Putamen (tissue), 1 donor: ENCODE measurements at regions not wholly inside any gene's neighbourhood (a gene's known extent, or its start where the extent isn't known, plus 50 kb on each side); places are given as distances from the start of the nearest gene placed in this dataset.

ENCODE experiments used
- DNase-seq: peaks from one replicate; pipeline ENCODE4 v3.0.0-alpha.2; 2016; ENCODE audit warnings: low spot score

DNA sequence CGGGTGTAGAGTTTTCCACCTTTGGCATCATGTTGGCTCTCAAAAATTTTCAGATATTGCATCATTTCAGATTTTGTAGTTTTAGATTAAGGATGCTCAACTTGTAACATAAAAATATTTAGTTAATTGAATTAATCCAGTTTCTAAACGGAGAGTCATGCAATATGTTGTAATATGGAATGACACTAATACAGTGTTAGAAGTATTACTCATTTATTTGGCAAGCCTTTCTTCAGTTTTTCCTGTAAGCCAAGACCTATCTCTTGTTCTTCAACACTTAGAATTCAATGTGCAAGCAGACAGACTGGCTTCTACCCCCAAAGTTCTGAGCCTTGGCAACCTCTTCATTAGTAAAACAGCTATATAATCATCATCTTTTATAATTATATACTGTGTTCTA lies 985.0 kb upstream of the GOT2 start:
- no peak for DNase-seq

DNA sequence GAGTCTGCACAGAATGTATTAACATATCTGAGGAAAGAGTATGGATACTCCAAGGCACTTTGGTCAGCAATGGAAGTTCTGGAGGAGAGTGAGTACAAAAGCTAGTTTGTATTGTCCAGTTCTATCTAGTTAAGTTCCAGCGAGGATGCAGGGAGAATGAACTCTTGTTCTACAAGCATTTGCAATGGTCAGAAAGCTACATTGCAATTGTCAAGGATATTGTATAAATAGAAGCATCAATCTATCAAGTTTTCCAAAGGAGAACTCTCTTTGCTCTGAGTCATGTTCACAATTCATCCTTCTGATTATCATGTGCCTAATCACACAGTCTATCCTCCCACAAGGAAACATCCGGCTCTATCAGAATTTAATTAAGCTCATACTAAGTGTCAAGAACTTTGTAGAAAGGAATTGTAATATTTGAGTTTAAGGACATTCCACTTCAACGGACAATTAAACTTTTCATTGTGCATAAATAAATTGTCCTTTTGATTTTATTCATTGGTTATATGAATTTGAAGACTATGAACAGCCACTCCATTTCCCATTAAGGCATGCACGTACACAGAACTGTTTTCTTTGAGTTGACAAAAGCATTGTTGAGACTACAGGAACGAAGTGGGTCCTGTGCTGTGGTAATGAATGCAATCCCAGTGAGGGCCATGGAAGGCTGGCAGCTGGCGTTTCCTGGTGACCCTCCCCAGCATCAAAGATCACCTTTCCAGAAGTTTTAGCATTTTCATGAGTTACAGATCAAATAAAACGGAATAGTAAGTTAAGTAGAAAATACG lies 973.5 kb upstream of the GOT2 start:
- no peak for DNase-seq

DNA sequence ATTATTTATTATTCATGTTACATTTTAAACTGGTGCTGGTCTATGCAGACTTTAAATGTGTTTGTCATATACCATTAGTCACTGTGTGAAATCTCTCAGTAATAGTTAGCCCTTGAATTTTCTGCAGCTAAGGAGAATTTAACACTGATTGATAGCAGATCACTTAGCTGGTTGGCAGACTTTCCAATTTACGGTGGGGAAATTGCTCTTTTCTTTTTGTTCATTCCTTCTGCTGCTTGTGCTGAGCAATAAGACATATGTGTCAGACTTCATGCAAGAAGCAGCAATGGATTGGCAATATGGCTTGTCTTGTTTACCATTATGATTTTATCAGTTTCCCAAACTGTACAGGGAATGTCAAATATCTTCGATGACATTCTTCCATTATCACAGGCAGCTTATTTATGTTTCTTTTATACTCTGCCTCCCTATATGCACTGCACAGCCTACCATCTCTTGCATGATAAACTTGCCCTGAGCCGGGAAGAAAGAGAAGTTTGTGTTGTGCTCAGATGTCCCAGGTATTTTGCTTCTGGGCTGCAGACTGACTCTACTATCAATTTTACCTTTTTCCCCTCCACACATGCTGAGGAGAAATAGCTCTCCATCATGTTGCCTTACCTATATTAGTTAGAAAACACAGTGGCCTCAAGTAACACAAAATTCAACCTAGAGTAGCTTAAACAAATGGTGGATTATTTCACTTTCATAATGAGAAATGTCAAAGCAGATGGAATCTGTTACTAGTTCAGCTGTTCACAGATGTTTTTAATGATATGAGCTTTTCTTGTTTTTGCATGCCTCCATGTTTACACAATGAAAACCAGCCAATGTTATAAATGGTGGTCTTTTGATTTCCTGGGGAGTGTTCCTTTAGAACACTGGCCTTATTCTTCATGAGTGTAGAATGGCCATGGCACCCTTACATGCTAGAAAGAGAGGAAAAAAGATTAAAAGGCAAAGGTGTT lies 968.1 kb upstream of the GOT2 start:
- DNase-seq, result no peak

DNA sequence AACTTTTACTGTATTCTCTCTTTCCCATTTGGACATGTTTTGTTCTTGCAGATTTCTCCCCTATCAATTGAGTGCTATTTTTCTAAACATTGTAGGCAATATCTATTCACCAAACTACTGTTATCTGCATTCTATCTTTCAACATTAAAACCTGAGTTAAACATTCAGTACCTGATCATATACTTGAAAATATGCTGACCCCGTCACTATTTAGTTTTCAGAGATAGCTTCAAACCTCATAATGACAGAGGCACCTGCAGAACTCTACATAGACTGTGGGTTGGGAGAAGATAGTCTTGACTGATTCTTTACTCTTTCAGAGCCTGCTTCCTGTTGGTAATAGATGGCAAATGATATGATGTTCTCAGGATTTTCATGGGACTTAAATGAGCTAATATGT lies 965.7 kb upstream of the GOT2 start:
- DNase-seq, result no peak

DNA sequence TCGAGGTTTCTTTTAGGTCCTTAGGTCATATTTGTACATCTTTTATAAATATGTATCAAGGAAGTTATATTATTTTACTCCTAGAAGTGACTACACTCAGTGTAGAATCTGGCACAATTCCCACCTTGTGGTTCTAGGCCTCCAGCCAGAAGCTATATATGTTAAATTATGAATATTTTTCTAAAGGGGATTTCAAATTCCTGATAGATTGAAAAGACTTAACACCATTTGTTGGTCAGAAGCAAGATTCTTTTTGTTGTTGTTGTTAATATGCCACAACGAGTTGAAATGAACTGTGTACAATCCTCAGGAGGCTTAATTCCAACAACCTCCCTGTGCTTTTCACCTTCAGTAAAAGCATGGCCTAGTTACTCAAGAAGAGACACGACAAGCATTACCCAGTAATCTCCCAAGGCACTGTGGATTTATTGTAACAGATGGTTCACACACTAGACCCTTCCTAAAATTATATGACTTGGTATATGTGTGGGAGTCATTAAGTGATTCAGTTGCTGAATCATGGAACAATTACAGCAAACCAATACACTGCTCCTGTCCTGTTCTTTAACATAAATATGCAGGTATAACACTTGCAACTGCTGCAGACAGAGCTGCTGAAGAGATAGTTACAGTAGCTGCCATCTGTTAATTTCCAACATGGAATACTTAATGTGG lies 964.4 kb upstream of the GOT2 start:
- DNase-seq, result no peak

DNA sequence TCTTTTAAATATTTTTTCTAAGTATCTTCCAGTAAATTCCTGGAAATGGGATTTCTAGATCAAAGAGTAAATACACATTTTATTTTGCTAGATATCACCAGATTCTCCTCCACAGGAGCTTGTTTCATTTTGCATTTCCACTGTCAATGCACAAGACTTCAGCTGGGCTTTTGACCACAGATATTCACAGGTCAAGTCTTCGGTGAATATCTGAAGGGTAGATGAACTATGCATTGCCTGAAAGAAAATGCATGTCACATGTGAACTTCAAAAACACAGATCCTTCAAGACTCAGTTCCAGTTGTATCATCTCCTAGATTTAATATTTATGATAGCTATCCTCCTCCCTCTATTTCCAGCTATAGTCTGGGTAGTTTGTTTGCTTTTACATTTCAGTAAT lies 963.6 kb upstream of the GOT2 start:
- no peak for DNase-seq

DNA sequence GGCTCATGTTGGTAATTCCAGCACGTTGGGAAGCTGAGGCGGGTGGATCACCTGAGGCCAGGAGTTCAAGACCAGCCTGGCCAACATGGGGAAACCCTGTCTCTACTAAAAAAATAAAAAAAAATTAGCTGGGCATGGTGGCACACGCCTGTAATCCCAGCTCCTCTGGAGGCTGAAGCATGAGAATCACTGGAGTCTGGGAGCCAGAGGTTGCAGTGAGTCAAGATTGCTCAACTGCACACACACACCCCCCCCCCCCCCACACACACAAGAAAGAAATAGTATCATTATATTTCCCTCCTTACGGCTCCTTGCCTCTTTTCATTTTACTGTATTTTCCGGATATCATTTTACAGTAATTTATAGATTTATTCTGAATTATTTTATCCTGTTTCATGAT lies 963.1 kb upstream of the GOT2 start:
- DNase-seq, result no peak

DNA sequence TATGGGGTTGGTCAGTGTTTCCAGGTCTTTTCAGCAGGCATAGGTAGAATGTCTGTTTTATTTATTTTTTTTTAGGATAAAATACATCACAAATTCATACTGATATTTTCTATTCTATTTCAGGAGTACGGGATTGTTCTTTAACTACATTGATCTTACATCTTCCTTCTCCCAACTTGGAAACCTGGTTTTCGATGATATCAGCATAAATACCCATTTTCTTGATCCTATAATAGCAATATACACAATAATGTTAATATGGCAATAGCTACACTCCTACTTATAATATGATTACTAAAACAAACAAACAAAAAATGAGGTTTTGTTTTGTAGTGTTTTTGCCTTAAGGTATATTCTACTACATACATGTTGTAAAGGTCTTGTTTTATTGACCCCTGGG lies 962.4 kb upstream of the GOT2 start:
- no peak for DNase-seq

DNA sequence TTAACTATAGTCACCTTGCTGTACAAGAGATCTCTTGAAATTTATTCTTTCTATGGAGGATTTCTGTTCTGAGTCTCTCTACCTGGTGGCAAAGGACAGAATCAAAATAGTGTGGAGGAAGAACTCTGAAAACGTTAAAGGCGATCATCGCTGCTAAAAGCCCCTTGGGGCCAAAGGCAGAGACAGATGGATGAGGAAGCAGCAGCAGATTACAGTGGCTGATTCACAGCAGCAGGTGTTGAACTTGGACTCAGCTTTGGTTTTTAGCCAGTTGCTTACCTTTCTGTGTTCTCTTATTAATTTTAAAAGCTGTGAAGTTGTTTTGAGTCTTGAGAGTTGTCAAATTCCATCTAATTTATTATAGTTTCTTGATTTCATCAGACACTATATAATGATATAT lies 956.1 kb upstream of the GOT2 start:
- DNase-seq, result no peak

DNA sequence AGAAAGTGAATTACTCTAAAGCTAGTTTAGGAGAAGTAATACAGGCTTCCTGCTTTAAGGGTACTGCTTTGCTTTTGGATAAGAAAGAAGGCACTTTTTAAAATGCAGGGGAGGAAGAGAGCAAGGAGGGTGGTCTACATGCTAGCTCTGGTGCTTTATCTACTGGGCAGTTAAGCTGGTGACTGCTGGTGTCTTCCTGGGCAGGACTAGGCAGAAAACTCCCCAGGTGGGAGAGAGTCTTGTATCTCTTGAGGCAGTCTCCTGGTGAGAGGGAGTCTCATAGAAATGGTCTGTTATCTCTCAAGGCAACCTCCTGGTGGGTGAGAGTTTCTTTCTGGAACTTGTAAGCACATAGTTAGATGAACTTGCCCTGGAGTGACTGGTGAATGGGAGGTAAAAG lies 953.9 kb upstream of the GOT2 start:
- DNase-seq, result no peak

DNA sequence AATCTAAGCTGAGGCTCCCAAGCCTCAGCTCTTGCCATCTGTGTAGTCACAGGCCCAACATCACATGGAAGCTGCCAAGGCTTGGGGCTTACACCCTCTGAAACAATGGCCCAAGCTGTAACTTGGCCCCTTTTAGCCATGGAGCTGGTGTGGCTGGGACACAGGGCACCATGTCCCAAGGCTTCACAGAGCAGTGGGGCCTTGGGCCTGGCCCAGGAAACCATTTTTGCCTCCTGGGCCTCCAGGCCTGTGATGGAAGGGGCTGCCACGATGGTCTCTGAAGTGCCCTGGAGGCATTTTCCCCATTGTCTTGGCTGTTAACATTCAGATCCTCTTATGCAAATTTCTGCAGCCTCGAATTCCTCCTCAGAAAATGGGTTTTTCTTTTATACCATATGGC lies 952.3 kb upstream of the GOT2 start:
- no peak for DNase-seq

DNA sequence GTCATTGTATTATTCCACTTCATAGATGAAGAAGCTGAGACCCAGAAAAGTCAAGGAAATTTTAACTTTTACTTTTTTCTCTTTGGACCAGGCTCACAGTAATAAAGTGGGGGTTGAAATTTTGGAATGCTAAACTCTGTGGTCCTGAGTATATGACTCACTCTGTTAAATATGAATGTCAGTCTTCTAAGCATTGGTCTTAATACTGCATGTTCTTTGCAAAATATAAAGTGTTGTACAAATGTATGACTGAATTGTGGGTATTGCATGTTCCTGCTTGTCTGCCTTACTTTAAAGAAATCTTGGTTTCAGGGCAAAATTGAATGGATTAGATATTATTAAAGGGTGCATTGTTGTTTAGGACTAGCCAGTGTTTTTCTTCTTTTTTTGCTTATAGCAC lies 950.8 kb upstream of the GOT2 start:
- no peak for DNase-seq

DNA sequence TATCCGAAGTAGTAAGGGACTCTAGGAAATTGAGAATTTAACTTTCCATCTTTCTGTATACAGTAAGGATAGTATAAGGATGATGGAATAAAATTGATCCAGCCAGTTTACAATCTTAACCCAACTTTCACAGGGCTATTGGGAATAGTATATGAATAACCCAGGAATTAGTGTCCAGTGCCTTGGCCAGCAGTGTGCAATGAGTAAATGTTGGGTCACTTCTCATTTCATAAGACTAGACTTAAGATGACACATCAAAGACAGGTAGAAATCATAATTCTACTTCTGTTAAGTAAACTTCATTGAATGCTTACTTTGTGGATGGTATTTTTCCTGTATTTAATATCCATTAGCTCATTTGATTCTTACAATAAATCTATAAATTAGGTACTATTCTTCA lies 949.6 kb upstream of the GOT2 start:
- no peak for DNase-seq

DNA sequence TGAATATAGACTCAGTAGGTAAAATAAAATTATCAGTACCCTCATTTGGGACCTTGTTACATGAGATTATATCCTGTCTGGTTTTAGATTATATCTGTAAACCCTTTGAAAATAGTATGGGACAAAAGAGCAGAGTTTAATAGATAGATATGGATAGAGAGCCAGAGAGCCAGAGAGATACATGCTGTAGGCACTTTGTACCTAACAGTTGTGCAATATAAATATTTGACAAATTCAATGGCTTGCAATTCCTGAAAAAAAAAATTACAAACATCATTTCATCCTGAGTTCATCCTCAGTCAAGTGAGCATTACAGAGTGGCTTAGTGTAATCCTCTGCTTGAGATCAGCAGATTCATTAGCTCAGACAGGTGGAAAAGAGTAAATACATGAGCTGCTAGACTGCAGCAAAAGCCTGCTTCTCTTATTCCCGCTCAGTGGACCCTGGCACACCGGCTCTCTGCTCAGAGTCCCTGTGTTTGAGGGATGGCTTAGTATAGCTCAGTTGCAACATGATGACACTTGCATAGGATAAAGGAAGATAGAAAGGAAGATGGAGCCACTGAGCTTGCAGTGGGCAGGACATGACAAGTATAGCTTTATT lies 931.6 kb upstream of the GOT2 start:
- DNase-seq, result no peak

DNA sequence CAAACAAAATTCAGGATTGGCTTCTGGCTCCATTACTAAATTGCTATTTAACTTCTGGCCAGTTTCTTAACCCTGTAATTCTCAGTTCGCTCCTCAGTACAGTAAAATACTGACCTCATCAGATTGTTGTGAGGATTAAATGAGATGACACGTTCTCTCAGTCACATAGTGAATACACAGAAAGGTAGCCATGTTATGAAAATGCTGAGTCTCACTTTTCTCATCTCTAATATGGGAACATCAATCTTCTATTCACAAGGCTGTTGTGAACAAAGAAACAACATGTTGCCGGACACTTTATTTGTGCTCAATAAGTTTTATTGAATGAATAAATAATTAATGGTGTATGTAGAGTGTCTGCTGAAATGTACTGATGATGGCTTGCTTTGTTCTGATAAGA lies 924.5 kb upstream of the GOT2 start:
- DNase-seq, result no peak

DNA sequence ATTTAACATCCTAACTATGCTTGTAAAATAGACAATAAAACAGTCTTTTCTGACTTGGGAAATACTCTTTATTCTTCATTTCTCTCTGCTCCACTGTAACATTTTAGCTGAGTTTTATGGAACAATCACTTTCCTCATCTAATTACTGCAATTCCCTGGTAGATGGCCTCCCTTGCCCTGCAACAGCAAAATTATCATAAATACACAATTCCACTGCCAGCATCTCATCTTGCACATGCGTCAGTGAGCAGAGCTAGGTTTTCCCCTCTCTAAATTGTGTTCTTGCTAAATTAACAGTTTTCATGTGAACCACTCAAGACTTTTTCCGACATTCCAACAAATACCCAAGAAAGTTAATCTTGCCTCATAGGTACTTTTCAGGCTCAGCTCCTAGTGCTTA lies 920.9 kb upstream of the GOT2 start:
- no peak for DNase-seq

DNA sequence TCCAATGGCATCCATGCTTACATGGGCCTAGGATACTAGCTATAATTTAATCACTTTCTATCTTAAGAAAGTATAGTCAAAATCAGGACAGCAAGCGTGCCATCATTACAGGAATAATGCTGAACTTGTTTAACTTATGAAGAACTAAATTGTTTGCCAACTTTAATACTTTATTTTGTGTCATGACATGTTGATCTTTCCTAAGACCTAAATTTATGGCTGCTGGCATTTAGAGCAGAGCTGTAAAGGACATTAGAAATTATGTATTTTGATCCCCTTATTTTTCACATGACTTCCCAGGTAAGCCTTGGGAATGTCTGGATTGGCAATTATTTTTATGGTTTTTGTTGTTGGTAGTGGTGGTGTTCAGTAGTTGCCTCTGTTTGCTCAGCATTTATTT lies 920.3 kb upstream of the GOT2 start:
- DNase-seq, result no peak

DNA sequence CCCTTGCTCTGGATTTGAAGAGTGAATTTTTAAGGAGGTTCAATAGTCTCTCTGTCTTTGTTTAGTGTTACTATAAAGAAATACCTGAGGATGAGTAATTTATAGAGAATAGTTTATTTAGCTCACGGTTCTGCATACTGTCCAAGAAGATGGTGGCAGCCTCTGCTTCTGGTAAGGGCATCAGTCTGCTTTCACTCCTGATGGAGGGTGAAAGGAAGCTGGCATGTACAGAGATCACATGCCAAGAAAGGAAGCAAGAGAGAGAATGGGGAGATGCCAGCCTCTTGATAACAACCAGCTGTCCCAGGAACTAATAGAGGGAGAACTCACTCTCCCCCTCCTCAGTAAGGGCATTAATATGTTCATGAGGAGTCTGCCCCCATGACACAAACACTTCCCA lies 917.5 kb upstream of the GOT2 start:
- DNase-seq, result no peak

DNA sequence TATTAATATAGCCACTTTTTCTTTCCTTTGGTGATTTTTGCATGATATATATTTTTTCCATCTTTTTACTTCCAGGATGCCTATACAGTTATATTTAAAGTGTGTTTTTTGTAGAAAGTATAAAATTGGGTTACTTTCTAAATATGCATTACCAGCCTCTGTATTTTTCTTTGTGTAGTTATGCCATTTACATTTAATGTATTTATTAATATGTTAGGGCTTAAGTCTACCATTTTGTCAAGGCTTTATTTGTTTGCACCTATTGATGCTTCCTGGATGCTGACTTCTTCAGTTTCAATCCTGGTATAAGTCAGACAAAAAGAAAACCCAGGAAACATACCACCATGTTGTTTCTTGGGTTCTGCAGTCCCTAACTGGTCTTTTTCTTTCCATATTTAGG lies 911.1 kb upstream of the GOT2 start:
- DNase-seq, result no peak

DNA sequence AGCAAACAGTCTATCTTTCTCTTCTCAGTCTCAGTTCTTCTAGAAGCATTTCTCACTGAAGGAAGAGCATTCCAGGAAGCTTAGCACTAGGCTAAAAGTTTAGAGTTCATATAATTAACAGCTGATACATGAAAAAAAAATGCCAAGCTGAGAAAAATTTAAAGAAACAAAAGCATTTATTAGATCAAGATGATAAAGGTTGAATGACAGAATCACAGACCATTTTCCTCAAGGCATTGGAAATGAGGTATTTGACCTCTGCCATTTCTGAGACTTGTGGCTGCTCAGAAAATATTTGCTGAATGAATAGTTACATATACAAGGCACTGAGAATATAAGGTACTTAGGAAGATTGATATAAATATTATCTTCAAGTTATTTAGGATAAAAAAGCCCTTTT lies 901.6 kb upstream of the GOT2 start:
- DNase-seq, result no peak

DNA sequence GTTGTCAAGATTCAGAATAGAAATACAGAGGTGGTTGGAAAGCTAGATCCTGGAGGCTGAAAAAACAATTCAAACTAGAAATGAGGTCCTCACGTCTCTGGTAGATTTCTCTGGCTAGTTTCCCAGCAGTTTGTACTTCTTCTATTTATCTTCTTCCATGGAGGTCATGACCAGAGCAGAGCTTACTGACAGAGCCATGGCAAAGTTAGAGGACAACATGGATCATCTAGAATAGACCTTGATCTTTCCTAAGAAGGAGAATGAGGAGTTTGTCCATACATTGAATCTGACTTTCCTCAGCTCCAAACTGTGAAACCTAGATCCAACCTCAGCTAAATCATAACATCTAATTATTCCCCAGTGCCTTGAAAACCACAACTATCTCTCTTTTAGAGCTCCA lies 900.8 kb upstream of the GOT2 start:
- no peak for DNase-seq

DNA sequence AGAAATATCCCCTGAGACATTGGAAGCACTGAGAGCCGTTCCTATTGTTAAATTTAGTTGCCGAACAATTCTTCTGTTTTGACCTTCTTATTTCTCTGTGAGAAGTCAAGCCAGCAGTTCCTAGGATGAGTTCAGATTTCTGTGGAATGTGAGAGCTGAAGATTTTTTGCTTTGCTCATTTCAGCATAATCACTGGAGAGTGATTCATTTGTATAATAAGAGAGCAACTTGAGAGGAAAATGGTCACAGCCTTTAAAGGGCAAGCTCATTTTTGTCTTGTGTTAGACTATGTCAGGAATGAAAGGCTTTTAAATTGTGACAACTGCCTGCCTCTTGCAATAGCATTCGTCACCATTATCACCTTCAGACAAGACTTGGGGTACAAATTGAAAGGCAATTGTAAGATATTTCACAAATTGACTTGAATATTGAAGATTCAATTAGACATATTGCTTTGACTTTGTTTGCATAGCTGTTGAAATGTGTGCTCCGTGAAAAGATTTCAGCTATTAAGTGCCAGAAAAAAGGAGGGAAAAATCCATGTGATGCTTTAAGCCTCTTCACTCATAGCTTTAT lies 900.0 kb upstream of the GOT2 start:
- DNase-seq, result no peak
